HG02970 (cell line): ENCODE measurements at regions not wholly inside any gene's neighbourhood (a gene's known extent, or its start where the extent isn't known, plus 50 kb on each side); places are given as distances from the start of the nearest gene placed in this dataset.
A peak's percentile ranks its signal among the peaks of the same experiment; 100 is the strongest.

Experiments used
- ATAC-seq: cut with Tn5 transposase; IDR thresholded peaks from one replicate; pipeline ENCODE4 v1.9.1; 2021; ENCODE audit warnings: mild to moderate bottlenecking, moderate library complexity, moderate number of reproducible peaks; ENCODE audit not compliant: unreplicated experiment, low FRiP score

GRCh38 chr5:73395256-73395655, 53.3 kb downstream of the FOXD1 start:
- no peak for ATAC-seq

- no peak for ATAC-seq
Measured at GRCh38 chr5:73394610-73395009, 54.0 kb downstream of the FOXD1 start.

- ATAC-seq: no peak
Measured at GRCh38 chr5:73393611-73394489, 54.7 kb downstream of the FOXD1 start.

GRCh38 chr5:73392775-73393174, 55.8 kb downstream of the FOXD1 start:
- ATAC-seq: no peak

GRCh38 chr5:73391441-73391881, 57.1 kb downstream of the FOXD1 start:
- ATAC-seq: no peak

- ATAC-seq: no peak
Measured at GRCh38 chr5:73390972-73391371, 57.6 kb downstream of the FOXD1 start.

- ATAC-seq: no peak
Measured at GRCh38 chr5:73388740-73389139, 59.8 kb downstream of the FOXD1 start.

GRCh38 chr5:73388306-73388684, 60.3 kb downstream of the FOXD1 start:
- no peak for ATAC-seq

- peak; percentile 77 for ATAC-seq
Measured at GRCh38 chr5:73387601-73388305, 60.8 kb downstream of the FOXD1 start.

GRCh38 chr5:73387149-73387591, 61.4 kb downstream of the FOXD1 start:
- no peak for ATAC-seq

- ATAC-seq: no peak
Measured at GRCh38 chr5:73384861-73385260, 63.7 kb downstream of the FOXD1 start.

- no peak for ATAC-seq
Measured at GRCh38 chr5:73382401-73382740, 66.2 kb downstream of the FOXD1 start.

GRCh38 chr5:73381590-73382400, 66.8 kb downstream of the FOXD1 start:
- no peak for ATAC-seq

- no peak for ATAC-seq
Measured at GRCh38 chr5:73380710-73381589, 67.6 kb downstream of the FOXD1 start.

GRCh38 chr5:73380041-73380440, 68.5 kb downstream of the FOXD1 start:
- no peak for ATAC-seq

GRCh38 chr5:73379435-73379834, 69.1 kb downstream of the FOXD1 start:
- no peak for ATAC-seq

GRCh38 chr5:73378765-73379164, 69.8 kb downstream of the FOXD1 start:
- ATAC-seq: no peak

GRCh38 chr5:73378070-73378469, 70.5 kb downstream of the FOXD1 start:
- ATAC-seq: no peak

- no peak for ATAC-seq
Measured at GRCh38 chr5:73376618-73377170, 71.9 kb downstream of the FOXD1 start.

GRCh38 chr5:73375949-73376348, 72.6 kb downstream of the FOXD1 start:
- no peak for ATAC-seq
